Mesenchymal stem cell (in vitro differentiated cells and primary cell): ENCODE measurements at regions not wholly inside any gene's neighbourhood (a gene's known extent, or its start where the extent isn't known, plus 50 kb on each side); places are given as distances from the start of the nearest gene placed in this dataset.
"Not testable (repeated sequence)": the region's sequence is repeated elsewhere in the genome, so short reads cannot be mapped to it uniquely, and the experiment has no call there.

Experiments
- DNase-seq: peaks from one replicate; pipeline ENCODE4 v3.0.0-alpha.2; 2013
- H2AFZ ChIP-seq: one replicate; pipeline ENCODE4 v1.6.1; 2013; ENCODE audit warnings: low read depth, mild to moderate bottlenecking, control low read depth, inconsistent platforms, low read length, moderate library complexity
- H2AK5ac ChIP-seq: 2 replicates; pipeline ENCODE4 v1.6.1; 2013; ENCODE audit warnings: low read length, moderate library complexity, mild to moderate bottlenecking, inconsistent platforms; ENCODE audit not compliant: severe bottlenecking
- H2BK120ac ChIP-seq: one replicate; pipeline ENCODE4 v1.6.1; 2013; ENCODE audit warnings: low read depth, mild to moderate bottlenecking, inconsistent platforms, low read length, moderate library complexity
- H2BK12ac ChIP-seq, 2 experiments: one replicate each; pipeline ENCODE4 v1.6.1; 2013; ENCODE audit warnings: inconsistent platforms in 2 of 2, low read length in 2 of 2, mild to moderate bottlenecking in 2 of 2, moderate library complexity in 2 of 2, control low read depth in 1 of 2
- H2BK15ac ChIP-seq: one replicate; pipeline ENCODE4 v1.6.1; 2013; ENCODE audit warnings: mild to moderate bottlenecking, low read depth, inconsistent platforms; ENCODE audit not compliant: poor library complexity, severe bottlenecking
- H2BK5ac ChIP-seq: 2 replicates; pipeline ENCODE4 v1.6.1; 2013; ENCODE audit warnings: low read depth, mild to moderate bottlenecking, low read length, control low read depth, inconsistent platforms; ENCODE audit not compliant: poor library complexity, severe bottlenecking
- H3K14ac ChIP-seq, 2 experiments: one replicate each; pipeline ENCODE4 v1.6.1; 2013; ENCODE audit warnings: inconsistent platforms in 2 of 2, low read length in 2 of 2, control low read depth in 1 of 2, mild to moderate bottlenecking in 1 of 2, moderate library complexity in 1 of 2
- H3K18ac ChIP-seq, 2 experiments: one replicate each; pipeline ENCODE4 v1.6.1; 2013; ENCODE audit warnings: inconsistent platforms in 2 of 2, low read length in 2 of 2, control low read depth in 1 of 2, low read depth in 1 of 2, mild to moderate bottlenecking in 1 of 2
- H3K23ac ChIP-seq, 2 experiments: one replicate each; pipeline ENCODE4 v1.6.1; 2013; ENCODE audit warnings: inconsistent platforms in 2 of 2, low read length in 2 of 2, mild to moderate bottlenecking in 2 of 2, moderate library complexity in 2 of 2, control low read depth in 1 of 2
- H3K27ac ChIP-seq: 2 replicates; pipeline ENCODE4 v1.5.1; 2013; ENCODE audit warnings: mild to moderate bottlenecking, moderate library complexity, low read length, control low read depth, inconsistent platforms; ENCODE audit not compliant: poor library complexity, severe bottlenecking
- H3K27me3 ChIP-seq, 2 experiments: 2 replicates each; pipeline versions ENCODE4 v1.6.1 to v1.7.0; 2013; ENCODE audit warnings: low read length in 2 of 2, mild to moderate bottlenecking in 2 of 2, moderate library complexity in 2 of 2, control low read depth in 1 of 2, inconsistent platforms in 1 of 2; ENCODE audit not compliant: control insufficient read depth in 1 of 2, insufficient read depth in 1 of 2
- H3K36me3 ChIP-seq, 2 experiments: 2 replicates each; pipeline versions ENCODE4 v1.6.1 to v1.7.0; 2013; ENCODE audit warnings: low read length in 2 of 2, control low read depth in 1 of 2, inconsistent platforms in 1 of 2, low read depth in 1 of 2, mild to moderate bottlenecking in 1 of 2; ENCODE audit not compliant: insufficient read depth in 2 of 2, control insufficient read depth in 1 of 2
- H3K4ac ChIP-seq, 2 experiments: one replicate each; pipeline ENCODE4 v1.6.1; 2013; ENCODE audit warnings: inconsistent platforms in 2 of 2, low read length in 2 of 2, mild to moderate bottlenecking in 2 of 2, moderate library complexity in 2 of 2, control low read depth in 1 of 2, low read depth in 1 of 2
- H3K4me1 ChIP-seq: 2 replicates; pipeline ENCODE4 v1.6.1; 2013; ENCODE audit warnings: low read depth, low read length, control low read depth; ENCODE audit not compliant: control insufficient read depth, insufficient read depth
- H3K4me2 ChIP-seq: 2 replicates; pipeline ENCODE4 v1.6.1; 2013; ENCODE audit warnings: low read length, mild to moderate bottlenecking, inconsistent platforms; ENCODE audit not compliant: poor library complexity, severe bottlenecking
- H3K4me3 ChIP-seq, 2 experiments: 2 replicates each; pipeline versions ENCODE4 v1.5.1 to v1.7.0; 2013; ENCODE audit warnings: low read length in 2 of 2, mild to moderate bottlenecking in 2 of 2, control low read depth in 1 of 2, low read depth in 1 of 2; ENCODE audit not compliant: insufficient read depth in 1 of 2
- H3K79me1 ChIP-seq: replicated peaks from 2 replicates; pipeline ENCODE4 v1.6.1; 2013; ENCODE audit warnings: mild to moderate bottlenecking, control low read depth, low read length, inconsistent platforms; ENCODE audit not compliant: poor library complexity, severe bottlenecking
- H3K9ac ChIP-seq: 2 replicates; pipeline ENCODE4 v1.7.0; 2013; ENCODE audit warnings: mild to moderate bottlenecking, low read length, moderate library complexity
- H3K9me3 ChIP-seq: 2 replicates; pipeline ENCODE4 v1.7.0; 2013; ENCODE audit warnings: mild to moderate bottlenecking, low read length; ENCODE audit not compliant: control insufficient read depth
- H4K8ac ChIP-seq: one replicate; pipeline ENCODE4 v1.6.1; 2013; ENCODE audit warnings: inconsistent platforms, mild to moderate bottlenecking, low read length, moderate library complexity
- H4K91ac ChIP-seq: one replicate; pipeline ENCODE4 v1.6.1; 2013; ENCODE audit warnings: mild to moderate bottlenecking, low read length, inconsistent platforms
- WGBS: methylation state at CpG from one replicate; pipeline ENCODE4 v1.1.7; 2013; ENCODE audit warnings: mixed read lengths; 5-methylcytosine and 5-hydroxymethylcytosine counted together

GRCh38 chr3:109413049-109413448, 75.7 kb upstream of the DPPA4 start:
- H3K4me3 ChIP-seq, result no peak overlapping the region
- no peaks in the 10 kb centered on the region for H3K79me1 ChIP-seq
- H2BK12ac ChIP-seq, result no peak overlapping the region
- no peak overlapping the region for H4K91ac ChIP-seq
- peaks cover 5% of the 10 kb centered on the region for H3K9me3 ChIP-seq
- H3K36me3 ChIP-seq, result no peaks in the 10 kb centered on the region
- WGBS, result 70% methylated on average over 3 of the region's 4 CpGs
- H3K4me1 ChIP-seq, result no peaks in the 10 kb centered on the region
- H2BK5ac ChIP-seq, result no peak overlapping the region
- no peak overlapping the region for H3K4me2 ChIP-seq
- H3K27ac ChIP-seq, result no peak overlapping the region
- H3K4ac ChIP-seq, result no peak overlapping the region
- no peak overlapping the region for H3K9ac ChIP-seq
- no peaks in the 10 kb centered on the region for H3K27me3 ChIP-seq
- H3K14ac ChIP-seq, result no peak overlapping the region
- no peak overlapping the region for H4K8ac ChIP-seq
- H2BK15ac ChIP-seq, result no peak overlapping the region
- no peak overlapping the region for H2AFZ ChIP-seq
- H3K18ac ChIP-seq, result no peak overlapping the region
- no peak overlapping the region for H2AK5ac ChIP-seq
- no peak overlapping the region for H3K23ac ChIP-seq
- H2BK120ac ChIP-seq, result no peak overlapping the region
- peak; percentile 33 for DNase-seq

DNA sequence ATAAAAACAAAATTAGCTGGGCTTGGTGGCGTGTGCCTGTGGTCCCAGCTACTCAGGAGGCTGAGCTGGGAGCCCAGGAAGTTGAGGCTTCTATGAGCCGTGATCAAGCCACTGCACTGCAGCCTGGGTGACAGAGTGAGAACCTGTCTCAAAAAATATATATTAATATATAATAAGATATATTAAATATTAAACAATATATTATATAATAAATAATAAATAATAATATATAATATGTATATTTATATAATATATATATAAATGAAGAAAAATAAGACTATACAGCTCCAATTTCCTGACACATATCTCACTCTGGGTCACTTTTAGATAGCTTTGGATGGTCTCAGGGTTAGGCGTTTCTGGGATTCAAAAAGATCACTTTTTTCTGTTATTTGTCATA, 74.2 kb upstream of the DPPA4 start:
- no peak overlapping the region for H3K4me2 ChIP-seq
- no peak overlapping the region for H3K27ac ChIP-seq
- no peaks in the 10 kb centered on the region for H3K4me1 ChIP-seq
- no peak overlapping the region for H4K91ac ChIP-seq
- no peaks in the 10 kb centered on the region for H3K27me3 ChIP-seq
- H3K36me3 ChIP-seq, result no peaks in the 10 kb centered on the region
- DNase-seq, result no peak
- no peak overlapping the region for H3K4me3 ChIP-seq
- H3K4ac ChIP-seq, result no peak overlapping the region
- peaks cover 5% of the 10 kb centered on the region for H3K9me3 ChIP-seq
- H3K79me1 ChIP-seq, result no peaks in the 10 kb centered on the region
- no peak overlapping the region for H3K18ac ChIP-seq
- H2BK15ac ChIP-seq, result no peak overlapping the region
- H2BK120ac ChIP-seq, result no peak overlapping the region
- H2AFZ ChIP-seq, result no peak overlapping the region
- no peak overlapping the region for H3K23ac ChIP-seq
- no peak overlapping the region for H2BK12ac ChIP-seq
- H3K14ac ChIP-seq, result no peak overlapping the region
- no peak overlapping the region for H2BK5ac ChIP-seq
- no peak overlapping the region for H4K8ac ChIP-seq
- no peak overlapping the region for H2AK5ac ChIP-seq
- H3K9ac ChIP-seq, result no peak overlapping the region
- no CpG with 5 or more reads among the region's 3 CpGs for WGBS

- H4K91ac ChIP-seq, result no peak overlapping the region
- no peak overlapping the region for H2BK120ac ChIP-seq
- no peaks in the 10 kb centered on the region for H3K79me1 ChIP-seq
- H2BK12ac ChIP-seq, result no peak overlapping the region
- H2AFZ ChIP-seq, result no peak overlapping the region
- no peak overlapping the region for H2BK5ac ChIP-seq
- WGBS, result 67% methylated on average over 2 of the region's 3 CpGs
- no peak overlapping the region for H2BK15ac ChIP-seq
- no peak overlapping the region for H3K18ac ChIP-seq
- H3K9ac ChIP-seq, result no peak overlapping the region
- H3K14ac ChIP-seq, result no peak overlapping the region
- no peak for DNase-seq
- no peak overlapping the region for H3K4ac ChIP-seq
- peaks cover 11% of the 10 kb centered on the region for H3K4me1 ChIP-seq
- no peak overlapping the region for H4K8ac ChIP-seq
- H3K36me3 ChIP-seq, result no peaks in the 10 kb centered on the region
- no peaks in the 10 kb centered on the region for H3K27me3 ChIP-seq
- peak overlapping the region; percentile 98 for H3K27ac ChIP-seq
- no peak overlapping the region for H3K4me2 ChIP-seq
- no peak overlapping the region for H2AK5ac ChIP-seq
- no peak overlapping the region for H3K4me3 ChIP-seq
- H3K9me3 ChIP-seq, result no peaks in the 10 kb centered on the region
- no peak overlapping the region for H3K23ac ChIP-seq
These were observed 59.5 kb upstream of the DPPA4 start for GRCh38 chr3:109396806-109397205.

DNA sequence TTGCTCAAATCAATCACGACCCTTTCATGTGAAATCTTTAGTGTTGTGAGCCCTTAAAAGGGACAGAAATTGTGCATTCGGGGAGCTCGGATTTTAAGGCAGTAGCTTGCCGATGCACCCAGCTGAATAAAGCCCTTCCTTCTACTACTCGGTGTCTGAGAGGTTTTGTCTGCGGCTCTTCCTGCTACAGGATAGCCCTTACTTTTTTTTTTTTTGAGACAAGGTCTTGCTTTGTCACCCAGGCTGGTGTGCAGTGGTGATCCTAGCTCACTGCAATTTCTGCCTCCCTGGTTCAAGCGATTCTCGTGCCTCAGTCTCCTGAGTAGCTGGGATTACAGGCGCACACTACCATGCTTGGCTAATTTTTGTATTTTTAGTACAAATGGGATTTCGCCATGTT, 56.4 kb upstream of the DPPA4 start:
- 94% methylated on average over 9 of the region's 10 CpGs for WGBS
- DNase-seq, H2BK120ac ChIP-seq, H2AFZ ChIP-seq, H3K79me1 ChIP-seq, H3K27me3 ChIP-seq, H3K23ac ChIP-seq, H2BK12ac ChIP-seq, H4K91ac ChIP-seq, H3K18ac ChIP-seq, H2BK15ac ChIP-seq, H3K14ac ChIP-seq, H4K8ac ChIP-seq, H3K4me2 ChIP-seq, H3K4me3 ChIP-seq, H3K4ac ChIP-seq, H3K9ac ChIP-seq, H3K9me3 ChIP-seq, H3K36me3 ChIP-seq: not testable (repeated sequence)
- H3K27ac ChIP-seq, result peak overlapping the region; percentile 96
- H2AK5ac ChIP-seq, result peak overlapping the region; percentile 79
- peaks cover 13% of the 10 kb centered on the region for H3K4me1 ChIP-seq
- peak overlapping the region; percentile 78 for H2BK5ac ChIP-seq
